ENCODE measurements at regions not wholly inside any gene's neighbourhood (a gene's known extent, or its start where the extent isn't known, plus 50 kb on each side); places are given as distances from the start of the nearest gene placed in this dataset.

- H3K9me3 ChIP-seq (ENCODE audit: control insufficient read depth, insufficient read depth, low read length), result no peaks in the 10 kb centered on the region
- TF ChIP-seq CTCF (IDR thresholded peaks at IDR 0.05; ENCODE audit: low read depth, low read length, poor library complexity, severe bottlenecking) (no peak), EZH2phosphoT487 (IDR thresholded peaks at IDR 0.05; ENCODE audit: borderline replicate concordance, low read length) (no peak)
- no peak overlapping the region for H3K4me3 ChIP-seq (ENCODE audit: low read length)
- peaks cover 4% of the 10 kb centered on the region for H3K4me1 ChIP-seq (ENCODE audit: control insufficient read depth, low read length)
- no peaks in the 10 kb centered on the region for H3K9me2 ChIP-seq (replicated peaks; ENCODE audit: control insufficient read depth, low read length)
- H3K27ac ChIP-seq (ENCODE audit: low read depth, low read length), result no peak overlapping the region
- no peaks in the 10 kb centered on the region for H3K36me3 ChIP-seq (ENCODE audit: control insufficient read depth, low read length)
- H4K20me1 ChIP-seq (ENCODE audit: control insufficient read depth, insufficient read depth, low read depth, low read length), result no peaks in the 10 kb centered on the region
- no peaks in the 10 kb centered on the region for H3K27me3 ChIP-seq (ENCODE audit: control insufficient read depth, low read length)
- H3F3A ChIP-seq (ENCODE audit: control insufficient read depth, insufficient read depth), result no peaks in the 10 kb centered on the region
- no peaks in the 10 kb centered on the region for H3K79me2 ChIP-seq (ENCODE audit: control insufficient read depth, low read length)
- no peak overlapping the region for H3K4me2 ChIP-seq (ENCODE audit: low read length)
Observed at GRCh38 chr5:15034379-15034778, 162.8 kb upstream of the ANKH start.

DNA sequence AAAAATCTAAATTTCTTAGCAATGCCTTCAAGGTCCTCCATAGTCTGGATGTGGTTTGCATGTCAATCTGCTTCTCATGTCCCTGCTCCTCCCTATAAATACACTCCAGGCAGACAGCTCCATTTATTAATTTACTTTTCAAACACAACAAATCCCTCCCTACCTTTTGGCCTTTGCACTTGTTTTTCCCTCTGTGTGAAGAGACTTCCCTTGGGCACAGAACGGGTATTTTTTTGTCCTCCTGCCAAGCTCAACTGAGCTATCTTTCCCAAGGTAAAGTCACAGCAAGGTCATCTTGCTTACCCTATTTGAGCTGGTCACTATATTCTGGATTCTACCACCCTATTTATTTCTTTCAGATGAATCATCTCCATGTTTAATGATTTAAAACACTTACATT is 159.6 kb upstream of the ANKH start:
- Histone ChIP-seq H3K27ac (ENCODE audit: low read depth, low read length) (no peak overlapping the region), H3K4me2 (ENCODE audit: low read length) (no peak overlapping the region)

DNA sequence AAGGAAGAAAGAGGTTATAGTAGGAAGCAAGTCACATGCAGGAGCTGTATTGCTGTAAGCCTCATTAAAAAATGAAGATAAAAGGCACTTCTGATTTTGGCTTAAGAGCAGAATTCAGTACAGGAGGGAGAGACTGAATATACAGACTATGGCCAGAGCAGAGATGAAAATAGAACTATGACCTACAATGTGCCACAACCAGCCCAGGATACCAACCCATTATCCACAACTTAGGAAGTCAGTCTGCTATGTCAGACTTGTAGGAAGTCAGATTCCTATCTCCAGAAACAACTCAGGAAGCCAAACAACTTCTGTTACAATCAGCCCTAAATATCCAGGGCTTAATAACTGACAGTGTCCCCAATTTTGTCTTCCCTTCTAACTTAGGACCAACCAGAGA is 156.2 kb upstream of the ANKH start:
- peaks cover 4% of the 10 kb centered on the region for H3K4me1 ChIP-seq (ENCODE audit: control insufficient read depth, low read length)
- no peaks in the 10 kb centered on the region for H3F3A ChIP-seq (ENCODE audit: control insufficient read depth, insufficient read depth)
- H3K27me3 ChIP-seq (ENCODE audit: control insufficient read depth, low read length), result peaks cover 3% of the 10 kb centered on the region; the same call in 1 of the 2 replicates
- H4K20me1 ChIP-seq (ENCODE audit: control insufficient read depth, insufficient read depth, low read depth, low read length), result no peaks in the 10 kb centered on the region
- no peaks in the 10 kb centered on the region for H3K79me2 ChIP-seq (ENCODE audit: control insufficient read depth, low read length)
- H3K9me3 ChIP-seq (ENCODE audit: control insufficient read depth, insufficient read depth, low read length), result no peaks in the 10 kb centered on the region
- no peaks in the 10 kb centered on the region for H3K36me3 ChIP-seq (ENCODE audit: control insufficient read depth, low read length)
- TF ChIP-seq EZH2phosphoT487 (IDR thresholded peaks at IDR 0.05; ENCODE audit: borderline replicate concordance, low read length) (no peak), CTCF (IDR thresholded peaks at IDR 0.05; ENCODE audit: low read depth, low read length, poor library complexity, severe bottlenecking) (no peak)
- no peaks in the 10 kb centered on the region for H3K9me2 ChIP-seq (replicated peaks; ENCODE audit: control insufficient read depth, low read length)
- H3K4me2 ChIP-seq (ENCODE audit: low read length), result no peak overlapping the region
- no peak overlapping the region for H3K27ac ChIP-seq (ENCODE audit: low read depth, low read length)
- no peak overlapping the region for H3K4me3 ChIP-seq (ENCODE audit: low read length)

More for the DNA sequence above, 159.6 kb upstream of the ANKH start:
- Histone ChIP-seq H3K4me1 (ENCODE audit: control insufficient read depth, low read length) (peaks cover 4% of the 10 kb centered on the region), H4K20me1 (ENCODE audit: control insufficient read depth, insufficient read depth, low read depth, low read length) (no peaks in the 10 kb centered on the region), H3K4me3 (ENCODE audit: low read length) (no peak overlapping the region), H3K9me3 (ENCODE audit: control insufficient read depth, insufficient read depth, low read length) (no peaks in the 10 kb centered on the region), H3F3A (ENCODE audit: control insufficient read depth, insufficient read depth) (no peaks in the 10 kb centered on the region), H3K36me3 (ENCODE audit: control insufficient read depth, low read length) (no peaks in the 10 kb centered on the region), H3K27me3 (ENCODE audit: control insufficient read depth, low read length) (no peaks in the 10 kb centered on the region), H3K79me2 (ENCODE audit: control insufficient read depth, low read length) (no peaks in the 10 kb centered on the region), H3K9me2 (replicated peaks; ENCODE audit: control insufficient read depth, low read length) (no peaks in the 10 kb centered on the region)
- TF ChIP-seq CTCF (IDR thresholded peaks at IDR 0.05; ENCODE audit: low read depth, low read length, poor library complexity, severe bottlenecking) (no peak), EZH2phosphoT487 (IDR thresholded peaks at IDR 0.05; ENCODE audit: borderline replicate concordance, low read length) (no peak)

All from DOHH2 (cell line).